ENCODE measurements at regions not wholly inside any gene's neighbourhood (a gene's known extent, or its start where the extent isn't known, plus 50 kb on each side); places are given as distances from the start of the nearest gene placed in this dataset.

GRCh38 chr4:11342401-11342800 is 86.3 kb downstream of the HS3ST1 start:
- DNase-seq (ENCODE audit: low read depth, low spot score), result no peak

GRCh38 chr4:11341337-11342043 is 87.2 kb downstream of the HS3ST1 start:
- no peak for DNase-seq (ENCODE audit: low read depth, low spot score)

- DNase-seq (ENCODE audit: low read depth, low spot score), result no peak
Measured at GRCh38 chr4:11338956-11339782, 89.5 kb downstream of the HS3ST1 start.

GRCh38 chr4:11337287-11337686 is 91.4 kb downstream of the HS3ST1 start:
- no peak for DNase-seq (ENCODE audit: low read depth, low spot score)

GRCh38 chr4:11336435-11336834 is 92.3 kb downstream of the HS3ST1 start:
- no peak for DNase-seq (ENCODE audit: low read depth, low spot score)

- DNase-seq (ENCODE audit: low read depth, low spot score), result no peak
Measured at GRCh38 chr4:11334887-11335286, 93.8 kb downstream of the HS3ST1 start.

GRCh38 chr4:11328401-11328800 is 100.3 kb downstream of the HS3ST1 start:
- no peak for DNase-seq (ENCODE audit: low read depth, low spot score)

- DNase-seq (ENCODE audit: low read depth, low spot score), result no peak
Measured at GRCh38 chr4:11326021-11326420, 102.7 kb downstream of the HS3ST1 start.

- no peak for DNase-seq (ENCODE audit: low read depth, low spot score)
Measured at GRCh38 chr4:11323771-11324170, 104.9 kb downstream of the HS3ST1 start.

GRCh38 chr4:11313157-11313943 is 115.3 kb downstream of the HS3ST1 start:
- DNase-seq (ENCODE audit: low read depth, low spot score), result no peak

GRCh38 chr4:11312389-11312788 is 116.3 kb downstream of the HS3ST1 start:
- DNase-seq (ENCODE audit: low read depth, low spot score), result no peak

GRCh38 chr4:11301075-11301660 is 127.5 kb downstream of the HS3ST1 start:
- no peak for DNase-seq (ENCODE audit: low read depth, low spot score)

GRCh38 chr4:11299836-11300235 is 128.9 kb downstream of the HS3ST1 start:
- no peak for DNase-seq (ENCODE audit: low read depth, low spot score)

- no peak for DNase-seq (ENCODE audit: low read depth, low spot score)
Measured at GRCh38 chr4:11299016-11299415, 129.7 kb downstream of the HS3ST1 start.

GRCh38 chr4:11298451-11298850 is 130.2 kb downstream of the HS3ST1 start:
- DNase-seq (ENCODE audit: low read depth, low spot score), result no peak

- DNase-seq (ENCODE audit: low read depth, low spot score), result no peak
Measured at GRCh38 chr4:11297627-11298026, 131.1 kb downstream of the HS3ST1 start.

GRCh38 chr4:11297201-11297600 is 131.5 kb downstream of the HS3ST1 start:
- DNase-seq (ENCODE audit: low read depth, low spot score), result no peak

GRCh38 chr4:11293866-11294265 is 134.8 kb downstream of the HS3ST1 start:
- no peak for DNase-seq (ENCODE audit: low read depth, low spot score)

GRCh38 chr4:11287055-11287454 is 141.6 kb downstream of the HS3ST1 start:
- no peak for DNase-seq (ENCODE audit: low read depth, low spot score)

- DNase-seq (ENCODE audit: low read depth, low spot score), result no peak
Measured at GRCh38 chr4:11286533-11286932, 142.2 kb downstream of the HS3ST1 start.

- no peak for DNase-seq (ENCODE audit: low read depth, low spot score)
Measured at GRCh38 chr4:11281720-11282119, 147.0 kb downstream of the HS3ST1 start.

- DNase-seq (ENCODE audit: low read depth, low spot score), result no peak
Measured at GRCh38 chr4:11271263-11271662, 157.4 kb downstream of the HS3ST1 start.

Data from smooth muscle cell of the brain vasculature (primary cell).